GM12892 (cell line): ENCODE measurements at regions not wholly inside any gene's neighbourhood (a gene's known extent, or its start where the extent isn't known, plus 50 kb on each side); places are given as distances from the start of the nearest gene placed in this dataset.

Experiments
- DNase-seq: peaks from one replicate; pipeline ENCODE4 v3.0.0; 2011; ENCODE audit not compliant: insufficient read length
- FAIRE-seq: peaks from 2 replicates; lab custom pipeline; 2011; peaks lifted over from hg19 to GRCh38; lab: Jason Lieb, UNC
- POLR2A ChIP-seq: IDR thresholded peaks from 2 replicates; pipeline ENCODE4 v1.6.1; 2011; ENCODE audit warnings: low read depth, low read length, control low read depth
- POLR2AphosphoS5 ChIP-seq: IDR thresholded peaks from 2 replicates; pipeline ENCODE4 v1.6.1; 2011; ENCODE audit warnings: low read depth, low read length, control low read depth
- TAF1 ChIP-seq: IDR thresholded peaks from 2 replicates; pipeline ENCODE4 v1.6.1; 2011; ENCODE audit warnings: low read depth, mild to moderate bottlenecking, control low read depth, low read length, borderline replicate concordance

- no peak for TF ChIP-seq TAF1
- no peak for TF ChIP-seq POLR2AphosphoS5
- no peak for TF ChIP-seq POLR2A
- FAIRE-seq = no peak
- DNase-seq = no peak
Measured at GRCh38 chr18:4589056-4589800, 134.1 kb upstream of the DLGAP1 start.

GRCh38 chr18:4587204-4587603 is 132.1 kb upstream of the DLGAP1 start:
- DNase-seq (no peak), FAIRE-seq (no peak)
- TF ChIP-seq TAF1 = no peak
- TF ChIP-seq POLR2AphosphoS5 = no peak
- no peak for TF ChIP-seq POLR2A

GRCh38 chr18:4586731-4587130 is 131.6 kb upstream of the DLGAP1 start:
- FAIRE-seq = no peak
- TF ChIP-seq POLR2A (no peak), POLR2AphosphoS5 (no peak), TAF1 (no peak)
- DNase-seq = no peak

- no peak for FAIRE-seq
Measured at GRCh38 chr18:4582431-4583335, 127.6 kb upstream of the DLGAP1 start.

GRCh38 chr18:4581966-4582365 is 126.9 kb upstream of the DLGAP1 start:
- TF ChIP-seq POLR2A (no peak), POLR2AphosphoS5 (no peak), TAF1 (no peak)
- FAIRE-seq (no peak), DNase-seq (no peak)

More at GRCh38 chr18:4582431-4583335, 127.6 kb upstream of the DLGAP1 start:
- TF ChIP-seq TAF1 (no peak), POLR2A (no peak), POLR2AphosphoS5 (no peak)
- no peak for DNase-seq

GRCh38 chr18:4578449-4578848 is 123.3 kb upstream of the DLGAP1 start:
- DNase-seq (no peak), FAIRE-seq (no peak)
- TF ChIP-seq TAF1 (no peak), POLR2AphosphoS5 (no peak), POLR2A (no peak)

- TF ChIP-seq POLR2A (no peak), POLR2AphosphoS5 (no peak), TAF1 (no peak)
- no peak for DNase-seq
- FAIRE-seq = no peak
Measured at GRCh38 chr18:4573735-4574134, 118.6 kb upstream of the DLGAP1 start.

- FAIRE-seq = no peak
- TF ChIP-seq POLR2A (no peak), TAF1 (no peak), POLR2AphosphoS5 (no peak)
- DNase-seq = no peak
Measured at GRCh38 chr18:4557502-4557901, 102.4 kb upstream of the DLGAP1 start.

GRCh38 chr18:4551001-4551360 is 95.9 kb upstream of the DLGAP1 start:
- FAIRE-seq = no peak
- DNase-seq = no peak
- TF ChIP-seq TAF1 = no peak

- no peak for FAIRE-seq
- no peak for DNase-seq
Measured at GRCh38 chr18:4549164-4549872, 94.2 kb upstream of the DLGAP1 start.

GRCh38 chr18:4547126-4547525 is 92.0 kb upstream of the DLGAP1 start:
- DNase-seq (no peak), FAIRE-seq (no peak)
- TF ChIP-seq POLR2A (no peak), POLR2AphosphoS5 (no peak), TAF1 (no peak)

More at GRCh38 chr18:4549164-4549872, 94.2 kb upstream of the DLGAP1 start:
- TF ChIP-seq TAF1 (no peak), POLR2AphosphoS5 (no peak), POLR2A (no peak)

GRCh38 chr18:4544142-4544541 is 89.0 kb upstream of the DLGAP1 start:
- TF ChIP-seq POLR2A (no peak), POLR2AphosphoS5 (no peak), TAF1 (no peak)
- DNase-seq = no peak
- no peak for FAIRE-seq
